Activated T-helper 1 cell treated with anti-CD3 and anti-CD28 coated beads, Interleukin-2, amount 50 U/mL, for 16 hours (primary cell): ENCODE measurements at regions not wholly inside any gene's neighbourhood (a gene's known extent, or its start where the extent isn't known, plus 50 kb on each side); places are given as distances from the start of the nearest gene placed in this dataset.

ENCODE experiments used
- DNase-seq, 2 donors: peaks; one replicate each; pipeline ENCODE4 v3.0.0-alpha.2; 2020; ENCODE audit warnings: low read depth in 1 of 2, low spot score in 1 of 2

DNA sequence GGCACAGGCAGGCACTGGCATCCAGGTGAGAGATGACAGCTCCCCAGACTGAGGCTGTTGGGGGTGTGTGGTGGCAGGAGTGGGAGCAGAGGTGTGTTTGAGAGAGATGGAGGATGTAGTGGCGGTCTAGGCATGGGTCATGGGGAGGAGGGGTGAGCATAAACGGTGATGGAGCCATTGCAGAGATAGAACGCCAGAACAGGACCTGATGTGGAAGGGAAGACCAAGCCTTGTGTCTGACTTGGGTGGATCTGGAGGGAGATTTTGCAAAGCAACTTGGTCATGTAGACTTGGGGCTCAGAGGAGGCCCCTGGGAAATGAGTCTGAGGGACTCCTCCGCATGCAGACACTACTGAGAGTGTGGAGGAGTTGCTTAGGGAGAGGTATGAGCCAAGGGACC lies 50.0 kb upstream of the CLDN5 start:
- DNase-seq: no peak

DNA sequence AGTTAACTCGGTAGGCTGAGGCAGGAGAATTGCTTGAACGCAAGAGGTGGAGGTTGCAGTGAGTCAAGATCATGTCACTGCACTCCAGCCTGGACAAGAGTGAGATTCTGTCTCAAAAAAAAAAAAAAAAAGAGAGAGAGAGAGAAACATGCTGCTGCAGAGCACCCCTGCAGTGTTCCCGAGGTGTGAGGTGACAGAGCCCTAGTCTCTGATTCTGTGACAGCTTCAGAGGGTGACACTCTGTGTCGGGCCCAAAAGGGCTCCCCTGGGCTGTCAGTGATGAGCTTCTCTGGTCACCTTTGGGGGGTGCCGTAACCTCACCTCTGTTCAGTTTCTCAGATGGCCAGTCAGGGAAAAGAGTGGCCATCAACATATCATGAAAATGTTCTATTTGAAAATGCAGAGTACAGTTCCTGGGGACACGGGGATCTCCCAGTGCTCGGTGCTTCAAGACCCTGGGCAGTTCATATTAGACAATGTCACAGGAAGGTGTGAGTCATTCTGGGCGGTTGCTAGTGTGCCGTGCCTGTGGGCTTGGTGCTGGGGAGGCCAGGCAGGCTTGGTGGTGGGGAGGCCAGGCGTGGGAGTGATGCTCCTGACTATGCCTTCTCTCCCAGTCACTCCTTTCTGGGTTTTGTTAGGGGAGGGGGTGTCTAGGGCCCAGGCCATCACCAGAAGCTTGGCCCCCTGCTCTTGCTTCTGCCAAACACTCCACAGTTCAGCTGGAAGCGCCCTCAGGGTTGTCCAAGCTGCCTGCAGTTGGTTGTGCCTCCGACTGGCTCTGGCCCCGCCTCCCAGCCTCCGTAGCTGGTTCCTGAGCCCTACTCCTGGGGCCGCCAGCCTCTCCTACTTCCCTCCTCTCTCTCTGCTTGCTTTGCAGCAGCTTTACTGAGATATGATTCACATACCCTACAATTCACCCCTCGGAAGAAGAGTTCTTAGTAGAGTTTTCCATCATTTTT lies 52.5 kb upstream of the CLDN5 start:
- peak in 1 of 2 donors; percentile 24 for DNase-seq

DNA sequence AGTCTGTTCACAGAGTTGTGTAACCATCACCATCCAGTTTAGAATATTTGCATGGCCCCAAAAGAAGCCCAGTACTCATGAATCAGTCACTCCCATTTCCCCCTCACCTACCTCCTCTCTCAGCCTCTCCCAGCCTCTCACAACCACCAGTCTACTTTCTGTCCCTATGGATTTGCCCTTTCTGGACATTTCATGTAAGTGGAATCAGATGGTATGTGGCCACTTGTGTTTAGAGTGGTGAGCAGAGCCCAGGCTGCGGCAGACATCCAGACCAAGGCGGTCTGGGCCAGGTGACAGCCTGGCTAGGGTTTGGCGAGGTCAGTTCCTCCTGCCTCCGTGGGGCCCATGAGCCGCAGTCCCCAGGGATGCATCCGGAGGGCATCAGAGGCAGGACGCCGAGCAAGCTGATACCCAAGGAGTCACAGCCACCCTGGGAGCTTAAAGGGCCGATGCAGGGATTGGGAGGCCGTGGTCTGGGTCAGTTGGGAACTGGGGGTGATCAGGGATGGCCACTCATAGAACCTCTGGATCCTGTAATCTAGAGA lies 53.3 kb upstream of the CLDN5 start:
- DNase-seq: no peak

DNA sequence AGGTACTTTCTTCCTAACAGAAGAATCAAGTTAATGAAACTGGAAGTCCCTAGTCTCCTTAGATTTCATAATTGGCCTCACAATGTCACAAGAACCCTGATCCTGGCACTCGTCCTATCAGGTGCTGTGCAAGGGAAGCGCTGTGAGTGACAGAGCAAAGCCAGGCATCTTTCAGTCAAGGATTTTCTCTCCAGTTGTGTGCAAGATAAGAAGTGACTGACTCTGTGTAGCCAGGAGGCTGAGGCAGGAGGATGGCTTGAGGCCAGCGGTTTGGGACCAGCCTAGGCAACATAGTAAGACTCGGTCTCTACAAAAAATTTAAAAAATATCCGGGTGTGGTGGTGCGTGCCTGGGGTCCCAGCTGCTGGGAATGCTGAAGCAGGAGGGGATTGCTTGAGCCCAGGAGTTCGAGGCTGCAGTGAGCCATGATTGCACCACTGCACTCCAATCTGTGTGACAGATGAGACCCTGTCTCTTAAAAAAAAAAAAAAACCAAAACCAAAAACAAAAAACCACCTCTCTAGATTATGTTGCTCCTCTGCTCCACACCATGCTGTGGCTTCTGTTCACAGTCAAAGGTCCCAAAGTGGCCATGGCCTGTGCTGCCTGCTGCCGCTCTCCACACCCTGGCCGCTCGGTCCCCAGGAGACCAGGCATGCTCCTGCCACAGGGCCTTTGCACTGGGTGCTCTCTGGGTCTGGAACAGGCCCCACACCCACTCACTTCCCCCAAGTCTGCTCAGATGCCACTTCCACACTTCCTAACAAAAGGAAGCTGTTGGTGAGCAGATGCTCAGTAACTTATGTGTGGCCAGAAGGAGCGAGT lies 54.2 kb upstream of the CLDN5 start:
- no peak for DNase-seq

DNA sequence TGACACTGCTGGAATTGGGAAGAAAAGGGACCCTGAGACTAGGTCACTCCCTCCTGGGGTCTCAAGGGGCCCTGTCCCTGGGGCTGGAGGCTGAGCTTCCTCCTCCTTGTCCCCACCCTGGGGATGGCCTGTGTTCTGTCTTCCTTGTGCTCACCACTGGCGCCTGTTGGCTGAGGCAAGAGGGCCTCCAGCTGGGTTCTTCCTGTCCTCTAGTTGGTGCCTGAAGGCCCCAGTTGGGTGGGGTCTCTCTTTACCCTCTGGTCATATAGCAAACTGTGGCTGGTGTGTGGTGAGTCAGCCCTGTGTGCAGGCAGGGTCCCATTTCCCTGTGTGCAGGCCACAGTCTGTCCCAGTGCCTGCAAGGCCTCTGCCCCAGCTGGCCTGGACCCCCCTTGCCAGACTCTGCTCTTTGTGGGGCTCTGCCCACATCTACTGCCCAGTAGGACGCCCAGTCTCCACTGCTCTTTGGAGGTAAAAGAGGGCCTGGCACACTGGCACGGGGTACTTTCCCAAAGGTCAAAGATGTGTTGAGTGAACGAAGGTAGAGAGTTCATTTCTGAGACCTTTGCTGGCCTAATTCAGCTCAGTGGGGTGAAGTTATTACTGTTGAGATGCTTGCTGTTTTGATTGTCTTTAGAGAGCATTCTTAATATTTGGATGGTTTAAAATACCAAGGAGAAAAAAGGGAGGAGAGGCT lies 55.1 kb upstream of the CLDN5 start:
- no peak for DNase-seq

DNA sequence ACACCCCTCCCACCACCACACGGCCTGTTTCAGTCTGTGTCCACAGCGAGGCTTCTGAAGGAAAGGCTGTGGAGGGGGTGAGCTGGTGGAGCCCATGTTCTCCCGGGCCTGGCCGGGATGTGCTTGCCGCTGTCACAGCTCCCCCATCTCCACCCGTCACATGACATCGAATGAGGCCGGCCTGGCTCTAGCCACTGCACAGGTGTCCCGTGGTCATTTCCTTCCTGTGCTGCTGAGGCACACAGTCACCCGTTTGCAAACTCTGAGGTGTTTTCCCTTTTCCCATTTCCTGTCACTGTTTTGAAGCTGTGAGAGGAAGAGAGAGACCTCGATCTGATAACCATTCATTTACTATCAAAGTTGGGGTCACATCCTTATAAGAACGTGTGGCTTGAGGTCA lies 55.7 kb upstream of the CLDN5 start:
- DNase-seq: no peak

DNA sequence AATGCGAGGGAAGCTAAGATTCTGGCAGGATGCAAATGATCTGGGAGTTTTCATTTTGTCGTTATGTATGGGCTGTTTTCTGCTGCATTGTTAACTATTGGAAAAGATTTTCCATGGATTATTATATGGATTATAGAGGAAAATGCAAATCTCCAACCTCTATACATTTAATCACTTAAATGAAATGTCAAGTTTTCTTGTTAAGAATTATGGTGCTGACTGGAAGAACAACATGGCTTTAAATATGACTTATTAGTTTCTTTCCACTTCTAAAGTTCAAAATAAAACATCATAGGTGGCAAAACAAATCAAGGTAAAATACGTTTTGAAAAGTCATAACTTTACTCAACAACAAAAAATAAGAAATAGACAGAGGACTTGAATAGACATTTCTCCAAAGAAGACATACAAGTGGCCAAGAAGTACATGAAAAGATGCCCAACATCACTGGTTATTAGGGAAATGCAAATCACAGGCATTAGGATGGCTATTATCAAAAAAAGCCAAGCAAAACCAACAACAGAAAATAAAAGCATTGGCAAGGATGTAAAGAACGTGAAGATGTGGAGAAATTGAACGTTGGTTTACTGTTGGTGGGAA lies 56.2 kb upstream of the CLDN5 start:
- DNase-seq: no peak

DNA sequence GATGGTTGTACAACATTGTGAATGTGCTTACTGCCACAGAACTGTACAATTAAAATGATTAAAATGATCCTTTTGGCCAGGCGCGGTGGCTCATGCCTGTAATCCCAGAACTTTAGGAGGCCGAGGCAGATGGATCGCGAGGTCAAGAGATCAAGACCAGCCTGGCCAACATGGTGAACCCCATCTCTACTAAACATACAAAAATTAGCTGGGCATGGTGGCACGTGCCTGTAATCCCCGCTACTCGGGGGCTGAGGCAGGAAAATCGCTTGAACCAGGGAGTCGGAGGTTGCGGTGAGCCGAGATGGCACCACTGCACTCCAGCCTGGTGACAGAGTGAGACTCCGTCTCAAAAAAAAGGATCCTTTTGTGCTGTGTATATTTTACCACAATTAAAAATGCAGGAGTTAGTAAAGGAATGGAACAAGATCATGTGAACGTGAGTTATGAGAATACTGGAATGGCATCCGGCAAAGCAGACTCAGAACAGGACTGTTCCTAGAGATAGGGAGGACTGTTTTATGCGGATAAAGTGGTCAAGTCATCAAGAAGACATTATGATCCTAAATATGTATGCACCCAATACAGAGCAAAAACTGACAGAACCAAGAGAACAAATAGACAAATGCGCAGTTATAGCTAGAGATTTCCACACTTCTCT lies 58.0 kb upstream of the CLDN5 start:
- DNase-seq: no peak

DNA sequence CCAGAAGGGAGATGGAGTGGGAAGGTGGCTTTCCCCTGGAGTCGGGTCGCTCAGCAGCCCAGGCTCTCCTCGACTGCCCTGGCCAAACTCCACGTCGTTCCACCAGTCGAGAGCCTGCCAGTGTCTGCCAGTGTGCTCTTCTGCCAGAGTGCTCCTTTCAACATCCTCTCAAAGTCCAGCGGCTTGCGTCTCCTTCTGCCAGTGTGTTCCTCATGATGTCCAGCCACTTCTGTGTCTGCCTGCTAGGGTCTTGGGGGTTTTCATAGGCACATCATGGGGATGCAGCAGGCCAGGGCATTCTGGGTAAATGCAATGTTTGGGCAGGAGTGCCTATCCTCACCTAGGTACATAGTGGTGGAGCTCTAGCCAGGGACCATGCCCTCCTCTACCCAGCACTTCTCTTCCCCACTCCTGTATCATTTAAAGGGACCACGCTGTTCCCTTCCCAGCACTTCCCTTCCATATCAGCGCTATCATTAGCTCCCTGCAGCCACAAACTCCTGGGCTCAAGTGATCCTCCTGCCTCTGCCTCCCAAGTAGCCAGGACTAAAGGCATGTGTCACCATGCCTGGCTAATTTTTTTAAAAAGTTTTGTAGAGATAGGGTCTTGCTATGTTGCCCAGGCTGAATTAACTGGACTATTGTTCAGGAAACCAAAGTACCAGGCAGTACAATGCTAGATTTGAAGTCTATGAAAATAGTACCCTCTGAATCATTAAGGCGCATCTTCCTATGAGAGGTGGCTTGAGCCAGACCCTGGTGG lies 62.9 kb upstream of the CLDN5 start:
- no peak for DNase-seq

DNA sequence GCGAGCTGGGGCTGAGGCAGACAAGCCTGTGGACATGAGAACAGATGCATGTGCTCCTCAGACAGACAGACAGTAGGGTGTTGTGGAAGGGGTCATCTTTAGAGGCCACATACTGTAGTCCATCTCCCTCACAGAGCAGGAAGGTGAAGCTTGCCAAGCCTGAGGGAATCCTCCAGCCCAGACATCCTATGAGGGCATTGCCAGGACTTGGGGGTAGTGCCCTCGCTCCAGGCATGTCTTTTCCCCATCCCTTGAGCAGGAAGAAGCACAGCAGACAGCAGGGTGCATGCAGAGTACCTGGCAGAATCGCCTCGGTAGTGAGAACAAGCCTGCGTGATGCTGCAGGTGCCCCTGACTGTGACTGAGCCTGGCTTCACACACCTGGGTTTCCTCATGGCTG lies 66.5 kb upstream of the CLDN5 start:
- DNase-seq: no peak

DNA sequence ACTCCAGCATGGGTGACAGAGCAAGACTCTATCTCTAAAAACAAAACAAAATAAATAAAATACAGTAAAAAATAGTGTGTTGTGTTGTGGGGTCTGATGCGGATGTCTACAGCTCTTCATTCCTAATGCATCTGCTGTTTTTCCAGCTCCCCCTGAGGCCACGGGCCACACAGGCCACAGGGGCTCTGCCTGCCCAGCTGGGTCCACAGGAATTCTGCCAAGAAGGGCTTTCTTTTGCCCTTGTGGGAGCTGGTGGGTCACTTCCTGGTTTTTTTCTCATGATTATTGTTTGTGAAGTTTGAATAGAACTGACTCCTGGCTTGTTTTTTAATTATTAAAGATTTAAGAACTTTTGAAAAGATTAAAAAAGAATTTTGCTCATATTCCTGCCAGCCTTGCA lies 67.4 kb upstream of the CLDN5 start:
- DNase-seq: no peak

DNA sequence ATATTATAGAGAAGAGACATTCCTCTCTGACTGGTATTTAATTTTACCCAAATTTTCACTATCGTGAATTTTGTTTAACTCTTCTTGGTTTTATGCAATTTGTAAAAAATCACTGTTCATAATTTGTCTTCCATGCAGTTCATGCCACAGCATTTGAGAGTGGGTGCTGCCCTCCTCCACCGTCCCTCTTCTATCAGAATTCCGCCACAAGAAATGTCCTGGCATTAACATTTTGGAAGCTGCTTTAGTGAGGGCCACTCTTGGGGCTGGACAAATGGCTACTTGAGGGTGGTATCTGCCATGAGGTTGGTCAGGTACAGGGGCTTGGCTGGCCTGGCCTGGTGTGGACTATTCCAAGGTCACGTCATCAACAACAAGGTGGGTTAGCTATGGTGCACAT lies 68.3 kb upstream of the CLDN5 start:
- DNase-seq: no peak

DNA sequence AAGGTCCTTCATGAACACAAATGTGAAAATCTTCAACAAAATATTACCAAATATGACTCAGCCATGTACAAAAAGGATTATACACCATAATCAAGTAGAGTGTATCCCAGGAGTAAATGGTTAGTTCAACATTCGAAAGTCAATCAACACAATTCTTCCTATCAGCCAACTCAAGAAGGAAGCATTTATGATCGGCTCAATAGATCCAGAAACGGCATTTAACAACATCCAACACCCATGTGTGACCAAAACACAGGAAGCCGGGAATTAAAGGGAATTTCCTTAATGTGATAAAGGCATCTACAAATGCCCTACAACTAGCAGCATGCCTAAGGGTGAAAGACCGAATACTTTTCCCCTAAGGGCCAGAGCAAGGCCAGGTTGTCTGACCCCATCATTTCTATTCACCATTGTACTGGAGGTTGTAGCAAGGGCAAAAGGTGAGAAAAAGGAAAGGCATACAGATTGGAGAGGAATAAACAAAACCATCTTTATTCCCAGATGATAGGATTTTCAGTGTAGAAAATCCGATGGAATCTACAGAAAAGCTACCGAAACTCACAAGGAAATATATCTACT lies 69.9 kb upstream of the CLDN5 start:
- DNase-seq: no peak

DNA sequence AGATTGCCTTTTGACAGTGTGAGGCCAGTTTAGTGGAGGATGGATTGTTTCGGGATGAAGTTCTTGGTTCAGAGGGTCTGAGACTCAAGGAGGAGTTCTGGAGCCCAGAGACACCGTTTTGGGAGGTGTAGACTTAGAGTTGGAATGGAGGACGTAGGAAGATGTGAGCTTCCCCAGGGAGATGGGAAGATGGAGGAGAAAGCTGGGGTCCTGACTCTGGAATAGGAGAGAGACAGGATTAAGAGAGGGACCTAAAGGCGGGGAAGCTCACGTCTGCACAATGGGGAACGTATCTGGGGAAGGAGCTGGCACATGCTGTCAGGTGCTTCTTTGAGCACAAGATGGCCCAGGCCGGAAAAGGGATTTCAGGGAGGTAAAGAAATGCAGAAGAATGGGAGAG lies 71.3 kb upstream of the CLDN5 start:
- no peak for DNase-seq

DNA sequence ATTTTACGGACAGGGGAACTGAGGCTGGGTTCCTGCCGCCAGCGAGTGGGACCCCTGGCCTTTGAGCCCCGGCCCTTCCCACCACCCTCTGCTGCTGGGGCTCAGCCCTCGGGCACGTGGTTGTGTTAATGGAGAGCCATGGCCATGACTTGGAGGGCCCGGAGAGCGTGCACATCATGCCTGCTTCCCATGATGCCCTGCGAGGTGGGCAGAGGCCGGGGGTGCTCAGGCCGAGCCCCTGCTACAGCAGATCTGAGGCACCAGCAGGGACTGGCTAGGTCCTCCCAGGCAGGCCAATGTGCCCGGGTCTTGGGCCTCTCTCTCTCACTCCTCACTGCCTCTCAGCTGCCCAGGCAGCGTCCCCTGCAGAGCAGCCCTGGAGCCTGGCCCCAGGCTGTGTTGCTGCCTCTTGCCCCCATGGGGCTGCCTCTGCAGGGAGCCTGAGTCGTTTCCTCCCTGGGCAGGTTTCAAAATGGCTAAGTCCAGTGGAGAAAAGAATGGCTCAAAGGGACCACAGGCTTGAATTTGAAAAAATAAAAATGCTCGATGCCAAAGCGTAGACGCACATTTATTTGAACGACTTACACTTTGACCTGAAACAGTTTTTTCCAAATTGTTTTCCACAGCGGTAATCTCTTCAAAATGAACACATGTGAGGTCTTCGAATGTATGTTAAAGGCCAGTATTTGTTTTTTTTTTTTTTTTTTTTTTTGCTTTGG lies 72.6 kb upstream of the CLDN5 start:
- no peak for DNase-seq

DNA sequence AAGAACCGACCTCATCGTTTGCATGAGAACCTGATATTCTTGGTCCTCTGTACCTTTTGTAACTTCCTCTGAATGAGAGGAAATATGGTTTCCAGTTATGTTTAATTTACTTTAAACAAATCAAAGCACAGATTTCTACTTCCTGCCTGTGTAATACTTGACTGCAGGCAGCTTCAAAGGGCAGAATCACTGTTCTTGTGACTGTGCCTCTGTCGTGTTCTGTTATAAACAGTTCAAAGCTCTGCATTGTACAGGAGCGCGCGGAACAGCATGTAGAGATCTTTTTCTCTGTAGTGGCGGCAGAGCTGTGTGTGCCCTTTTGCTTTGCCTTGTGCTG lies 73.2 kb upstream of the CLDN5 start:
- DNase-seq: no peak

DNA sequence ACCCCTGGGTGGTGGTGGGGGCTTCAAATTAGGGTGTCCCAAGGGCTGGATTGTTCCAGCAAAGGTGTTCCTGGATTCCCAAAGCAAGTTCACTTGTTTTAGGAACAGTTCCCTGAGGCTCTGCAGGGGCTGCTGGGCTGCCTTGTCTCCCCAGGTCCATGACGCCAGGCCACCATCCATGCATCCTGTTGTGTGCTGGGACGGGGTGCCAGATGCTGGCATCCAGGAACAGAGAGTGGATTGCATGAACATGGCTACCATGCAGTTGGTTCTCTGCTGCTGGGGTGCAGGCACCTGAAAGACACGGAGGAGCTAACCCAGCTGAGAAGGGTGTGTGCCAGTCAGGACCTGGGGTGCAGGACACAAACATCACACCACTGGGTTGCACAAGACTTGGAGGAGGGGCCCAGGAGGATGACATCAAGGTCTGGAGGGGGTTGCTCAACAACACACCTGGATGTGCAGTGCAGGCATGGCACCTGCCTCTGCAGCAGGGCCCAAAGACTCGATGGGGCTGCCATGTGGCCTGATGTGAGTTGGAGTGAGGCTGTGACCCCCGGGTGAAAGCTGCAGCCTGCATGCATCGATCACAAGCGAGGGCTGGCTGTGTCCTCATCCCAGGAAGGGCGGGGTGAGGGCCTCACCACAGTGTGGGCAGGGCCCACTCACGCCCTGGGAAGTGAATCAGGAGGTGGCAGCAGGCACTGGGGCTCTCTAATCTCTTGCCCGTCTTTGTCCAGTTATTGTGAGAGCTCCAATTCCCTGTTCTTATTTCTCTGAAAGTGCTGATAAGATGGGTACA lies 74.0 kb upstream of the CLDN5 start:
- no peak for DNase-seq

DNA sequence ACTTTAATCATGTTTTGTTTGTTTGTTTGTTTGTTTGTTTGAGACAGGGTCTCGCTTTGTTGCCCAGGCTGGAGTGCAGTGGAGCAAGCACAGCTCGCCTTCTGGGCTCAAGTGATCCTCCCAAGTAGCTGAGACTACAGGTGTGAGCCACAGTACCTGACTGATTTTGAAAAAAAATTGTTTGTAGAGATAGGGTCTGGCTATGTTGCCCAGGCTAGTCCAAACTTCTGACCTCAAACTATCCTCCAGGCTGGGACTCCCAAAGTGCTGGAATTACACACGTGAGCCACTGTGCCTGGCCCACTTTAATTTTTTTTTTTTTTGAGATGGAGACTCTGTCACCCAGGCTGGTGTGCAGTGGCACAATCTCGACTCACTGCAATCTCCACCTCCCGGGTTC lies 74.8 kb upstream of the CLDN5 start:
- DNase-seq: no peak
